Endothelial cell of umbilical vein (primary cell): ENCODE measurements at regions not wholly inside any gene's neighbourhood (a gene's known extent, or its start where the extent isn't known, plus 50 kb on each side); places are given as distances from the start of the nearest gene placed in this dataset.

Experiments
- BruUV-seq: library from RNA; stranded (reverse); fragments of 400-500 nt; replicated peaks from 2 replicates; lab custom pipeline; 2021; lab: Mats Ljungman, UMichigan
- CTCF ChIA-PET: fragments of 300-600, 350-600 bp; sonication (Branson Sonifier 250); formaldehyde crosslinking; loops from one replicate; lab custom pipeline; 2021; ENCODE audit warnings: antibody characterized with exemption, inconsistent platforms; lab: Charles Lee
- POLR2A ChIA-PET: fragments of 300-600, 350-600 bp; sonication (Branson Sonifier 250); formaldehyde crosslinking; loops from one replicate; lab custom pipeline; 2021; ENCODE audit warnings: antibody characterized with exemption, inconsistent platforms; lab: Charles Lee
- DNase-seq: peaks from one replicate; pipeline ENCODE4 v3.0.0-alpha.2; 2011; ENCODE audit warnings: low read depth, low spot score
- FAIRE-seq: peaks from 2 replicates; lab custom pipeline; 2011; peaks lifted over from hg19 to GRCh38; lab: Jason Lieb, UNC
- H2AFZ ChIP-seq: 2 replicates; pipeline ENCODE4 v1.6.0; 2012; ENCODE audit warnings: low read depth, low read length, control low read depth, inconsistent platforms
- H3K27ac ChIP-seq: 2 replicates; pipeline ENCODE4 v1.5.1; 2011; ENCODE audit warnings: low read depth, mild to moderate bottlenecking, control low read depth, low read length, moderate library complexity; ENCODE audit not compliant: insufficient read depth
- H3K27me3 ChIP-seq, 2 experiments: 2 replicates each; pipeline versions ENCODE4 v1.6.0 to v1.6.1; 2011; ENCODE audit warnings: low read length in 2 of 2, mixed read lengths in 1 of 2; ENCODE audit not compliant: control insufficient read depth in 2 of 2, insufficient read depth in 2 of 2
- H3K36me3 ChIP-seq, 2 experiments: 2 replicates in 1 of 2; 3 replicates in 1 of 2; pipeline ENCODE4 v1.5.1; 2011; ENCODE audit warnings: low read length in 2 of 2, mild to moderate bottlenecking in 1 of 2, moderate library complexity in 1 of 2; ENCODE audit not compliant: control insufficient read depth in 2 of 2, insufficient read depth in 2 of 2; ENCODE audit errors: extremely low read depth in 1 of 2
- H3K4me1 ChIP-seq: 3 replicates; pipeline ENCODE4 v1.5.1; 2011; ENCODE audit warnings: mild to moderate bottlenecking, low read length; ENCODE audit not compliant: control insufficient read depth, insufficient read depth; ENCODE audit errors: extremely low read depth
- H3K4me2 ChIP-seq: 2 replicates; pipeline ENCODE4 v1.6.1; 2011; ENCODE audit warnings: low read length, control low read depth, mixed read lengths; ENCODE audit not compliant: insufficient read depth
- H3K4me3 ChIP-seq, 3 experiments: fragments of 200-600 bp in 1 of 3; sonication (generic), shearing (Covaris generic) in 1 of 3; replicated peaks in 1 of 3; 2 replicates each; pipeline ENCODE4 v1.5.1; 2011 to 2016; ENCODE audit warnings: control low read depth in 3 of 3, low read length in 3 of 3, mild to moderate bottlenecking in 2 of 3, inconsistent platforms in 1 of 3, low read depth in 1 of 3, moderate library complexity in 1 of 3; ENCODE audit not compliant: insufficient read depth in 1 of 3
- H3K79me2 ChIP-seq: 2 replicates; pipeline ENCODE4 v1.6.0; 2012; ENCODE audit warnings: low read length, inconsistent platforms; ENCODE audit not compliant: control insufficient read depth, insufficient read depth
- H3K9ac ChIP-seq: replicated peaks from 2 replicates; pipeline ENCODE3; 2011; ENCODE audit warnings: low read length, control low read depth; ENCODE audit not compliant: insufficient read depth; ENCODE audit errors: extremely low read depth
- H3K9me1 ChIP-seq: replicated peaks from 3 replicates; pipeline ENCODE4 v1.6.0; 2011; ENCODE audit warnings: mild to moderate bottlenecking, low read length; ENCODE audit not compliant: control insufficient read depth, insufficient read depth; ENCODE audit errors: extremely low read depth
- H3K9me3 ChIP-seq: replicated peaks from 2 replicates; pipeline ENCODE4 v1.5.1; 2012; ENCODE audit warnings: low read length, inconsistent platforms; ENCODE audit not compliant: control insufficient read depth, insufficient read depth
- H4K20me1 ChIP-seq: replicated peaks from 2 replicates; pipeline ENCODE3; 2011; ENCODE audit warnings: mild to moderate bottlenecking, low read length; ENCODE audit not compliant: control insufficient read depth, insufficient read depth; ENCODE audit errors: extremely low read depth
- CTCF ChIP-seq, 2 donors: IDR thresholded peaks; 1 replicate in 1 of 2; 2 replicates in 1 of 2; pipeline ENCODE4 v1.5.1; 2011; ENCODE audit warnings: low read length in 2 of 2, mild to moderate bottlenecking in 2 of 2, moderate library complexity in 2 of 2, control low read depth in 1 of 2, inconsistent platforms in 1 of 2, low read depth in 1 of 2; ENCODE audit not compliant: insufficient read depth in 1 of 2; ENCODE audit errors: extremely low read depth in 1 of 2
- EZH2 ChIP-seq: IDR thresholded peaks from 2 replicates; pipeline ENCODE4 v1.6.1; 2012; ENCODE audit warnings: borderline replicate concordance, low read depth, mild to moderate bottlenecking, moderate library complexity, low read length, inconsistent platforms; ENCODE audit not compliant: severe bottlenecking
- FOS ChIP-seq: IDR thresholded peaks from 2 replicates; pipeline ENCODE4 v1.6.1; 2011; ENCODE audit warnings: mild to moderate bottlenecking, low read length, moderate library complexity, borderline replicate concordance; ENCODE audit not compliant: insufficient read depth
- GATA2 ChIP-seq: IDR thresholded peaks from 2 replicates; pipeline ENCODE4 v1.7.0; 2011; ENCODE audit warnings: low read depth, mild to moderate bottlenecking, moderate library complexity, mixed read lengths, low read length; ENCODE audit not compliant: insufficient read length, insufficient read depth
- JUN ChIP-seq: IDR thresholded peaks from 2 replicates; pipeline ENCODE4 v1.6.1; 2011; ENCODE audit warnings: borderline replicate concordance, low read depth; ENCODE audit not compliant: insufficient read length, insufficient read depth
- MAX ChIP-seq: IDR thresholded peaks from 2 replicates; pipeline ENCODE4 v1.6.1; 2011; ENCODE audit not compliant: insufficient read depth, insufficient read length
- MYC ChIP-seq: IDR thresholded peaks from one replicate; pipeline ENCODE4 v1.6.1; 2011; ENCODE audit warnings: mild to moderate bottlenecking, low read depth, low read length
- POLR2A ChIP-seq: IDR thresholded peaks from 2 replicates; pipeline ENCODE4 v1.6.1; 2012; ENCODE audit warnings: low read depth, mild to moderate bottlenecking, control low read depth, low read length
- POLR2AphosphoS5 ChIP-seq: IDR thresholded peaks from 2 replicates; pipeline ENCODE4 v1.6.1; 2012; ENCODE audit warnings: low read depth, mild to moderate bottlenecking, control low read depth, low read length, moderate library complexity; ENCODE audit not compliant: insufficient read depth
- dilution Hi-C: fragments of 300-500 bp; cut with MboI; formaldehyde crosslinking; loops from one replicate; pipeline ENCODE4 v1.15.0; 2019; ENCODE audit warnings: low sequenced_read_pairs; ENCODE audit not compliant: extremely low pct_ligation_motif_present
- intact Hi-C: fragments of 100-400 bp; cut with micrococcal nuclease; formaldehyde crosslinking; loops from one replicate; pipeline ENCODE4 v1.10.0; 2022

GRCh38 chr4:26135331-26135730 lies 185.5 kb upstream of the RBPJ start:
- H3K4me2 ChIP-seq: no peak overlapping the region
- no peak overlapping the region for H3K4me3 ChIP-seq
- ChIA-PET POLR2A (no interaction called here), CTCF (no interaction called here)
- no peak for FAIRE-seq
- dilution Hi-C loops (no loop called here), intact Hi-C loops (no loop called here)
- H2AFZ ChIP-seq: no peak overlapping the region
- DNase-seq: no peak
- H3K27me3 ChIP-seq: no peaks in the 10 kb centered on the region
- no peaks in the 10 kb centered on the region for H3K9me3 ChIP-seq
- no peak for TF ChIP-seq FOS
- no peak for TF ChIP-seq GATA2
- TF ChIP-seq JUN: no peak
- TF ChIP-seq POLR2AphosphoS5: no peak
- TF ChIP-seq EZH2: no peak
- TF ChIP-seq CTCF (IDR thresholded peaks at IDR 0.05; ENCODE audit: extremely low read depth in 1 of 2, insufficient read depth in 1 of 2, low read depth in 1 of 2, low read length in 2 of 2): no peak
- no peak for TF ChIP-seq POLR2A
- no peak for TF ChIP-seq MAX
- no peak for TF ChIP-seq MYC
- no peaks in the 10 kb centered on the region for H4K20me1 ChIP-seq
- H3K4me1 ChIP-seq: no peaks in the 10 kb centered on the region
- no peaks in the 10 kb centered on the region for H3K9me1 ChIP-seq
- H3K27ac ChIP-seq: no peak overlapping the region
- no peaks in the 10 kb centered on the region for H3K79me2 ChIP-seq
- no peaks in the 10 kb centered on the region for H3K36me3 ChIP-seq
- no peak overlapping the region for H3K9ac ChIP-seq
- no TSS peak for BruUV-seq
